ENCODE measurements at regions not wholly inside any gene's neighbourhood (a gene's known extent, or its start where the extent isn't known, plus 50 kb on each side); places are given as distances from the start of the nearest gene placed in this dataset.

- H3K4me1 Mint-ChIP-seq = no peaks in the 10 kb centered on the region
- H3K36me3 Mint-ChIP-seq = no peaks in the 10 kb centered on the region
- H3K27me3 Mint-ChIP-seq = peaks cover 8% of the 10 kb centered on the region
- H3K4me3 Mint-ChIP-seq = no peak overlapping the region
- no peak overlapping the region for H3K27ac Mint-ChIP-seq
- H3K9me3 Mint-ChIP-seq = no peaks in the 10 kb centered on the region
These were observed 117.4 kb upstream of the SH3BP4 start for GRCh38 chr2:234834228-234834923.

- Mint-ChIP-seq H3K36me3 (no peaks in the 10 kb centered on the region), H3K27me3 (peaks cover 9% of the 10 kb centered on the region), H3K9me3 (no peaks in the 10 kb centered on the region), H3K4me1 (no peaks in the 10 kb centered on the region), H3K27ac (no peak overlapping the region), H3K4me3 (no peak overlapping the region)
These were observed 121.0 kb upstream of the SH3BP4 start for GRCh38 chr2:234830853-234831252.

GRCh38 chr2:234829074-234829455, 122.8 kb upstream of the SH3BP4 start:
- Mint-ChIP-seq H3K27ac (no peak overlapping the region), H3K4me1 (no peaks in the 10 kb centered on the region), H3K9me3 (no peaks in the 10 kb centered on the region), H3K27me3 (peaks cover 9% of the 10 kb centered on the region), H3K4me3 (no peak overlapping the region), H3K36me3 (no peaks in the 10 kb centered on the region)

GRCh38 chr2:234828382-234829073, 123.3 kb upstream of the SH3BP4 start:
- no peaks in the 10 kb centered on the region for H3K9me3 Mint-ChIP-seq
- H3K36me3 Mint-ChIP-seq = no peaks in the 10 kb centered on the region
- no peak overlapping the region for H3K27ac Mint-ChIP-seq
- H3K4me1 Mint-ChIP-seq = no peaks in the 10 kb centered on the region
- H3K27me3 Mint-ChIP-seq = peaks cover 9% of the 10 kb centered on the region
- H3K4me3 Mint-ChIP-seq = no peak overlapping the region

- Mint-ChIP-seq H3K36me3 (no peaks in the 10 kb centered on the region), H3K4me1 (no peaks in the 10 kb centered on the region), H3K27me3 (peaks cover 9% of the 10 kb centered on the region), H3K27ac (peak overlapping the region in 1 of 3 donors; percentile 71), H3K4me3 (no peak overlapping the region), H3K9me3 (no peaks in the 10 kb centered on the region)
These were observed 124.5 kb upstream of the SH3BP4 start for GRCh38 chr2:234827096-234827860.

- Mint-ChIP-seq H3K9me3 (no peaks in the 10 kb centered on the region), H3K4me1 (no peaks in the 10 kb centered on the region), H3K4me3 (no peak overlapping the region), H3K27me3 (peaks cover 9% of the 10 kb centered on the region), H3K36me3 (no peaks in the 10 kb centered on the region), H3K27ac (peak overlapping the region in 1 of 3 donors; percentile 71)
These were observed 125.1 kb upstream of the SH3BP4 start for GRCh38 chr2:234826681-234827080.

GRCh38 chr2:234825616-234826015, 126.2 kb upstream of the SH3BP4 start:
- no peaks in the 10 kb centered on the region for H3K36me3 Mint-ChIP-seq
- H3K27ac Mint-ChIP-seq = no peak overlapping the region
- peaks cover 6% of the 10 kb centered on the region for H3K27me3 Mint-ChIP-seq
- H3K4me3 Mint-ChIP-seq = no peak overlapping the region
- H3K4me1 Mint-ChIP-seq = peaks cover 0 to 1% (median 0%) of the 10 kb centered on the region in 3 donors
- H3K9me3 Mint-ChIP-seq = no peaks in the 10 kb centered on the region

- Mint-ChIP-seq H3K27me3 (peaks cover 5% of the 10 kb centered on the region), H3K4me1 (peaks cover 0 to 1% (median 0%) of the 10 kb centered on the region in 3 donors), H3K9me3 (no peaks in the 10 kb centered on the region), H3K4me3 (no peak overlapping the region), H3K36me3 (no peaks in the 10 kb centered on the region), H3K27ac (no peak overlapping the region)
These were observed 127.9 kb upstream of the SH3BP4 start for GRCh38 chr2:234823877-234824376.

- H3K4me1 Mint-ChIP-seq = peaks cover 0 to 1% (median 0%) of the 10 kb centered on the region in 3 donors
- H3K27ac Mint-ChIP-seq = no peak overlapping the region
- no peak overlapping the region for H3K4me3 Mint-ChIP-seq
- no peaks in the 10 kb centered on the region for H3K9me3 Mint-ChIP-seq
- H3K27me3 Mint-ChIP-seq = peaks cover 3% of the 10 kb centered on the region
- H3K36me3 Mint-ChIP-seq = no peaks in the 10 kb centered on the region
These were observed 128.5 kb upstream of the SH3BP4 start for GRCh38 chr2:234823196-234823876.

- H3K9me3 Mint-ChIP-seq = no peaks in the 10 kb centered on the region
- H3K4me1 Mint-ChIP-seq = peaks cover 0 to 1% (median 0%) of the 10 kb centered on the region in 3 donors
- H3K27me3 Mint-ChIP-seq = peaks cover 2% of the 10 kb centered on the region
- H3K36me3 Mint-ChIP-seq = no peaks in the 10 kb centered on the region
- H3K27ac Mint-ChIP-seq = no peak overlapping the region
- no peak overlapping the region for H3K4me3 Mint-ChIP-seq
These were observed 129.8 kb upstream of the SH3BP4 start for GRCh38 chr2:234821946-234822475.

- no peaks in the 10 kb centered on the region for H3K36me3 Mint-ChIP-seq
- H3K27ac Mint-ChIP-seq = no peak overlapping the region
- H3K4me3 Mint-ChIP-seq = no peak overlapping the region
- H3K4me1 Mint-ChIP-seq = peaks cover 0 to 1% (median 0%) of the 10 kb centered on the region in 3 donors
- H3K9me3 Mint-ChIP-seq = no peaks in the 10 kb centered on the region
- H3K27me3 Mint-ChIP-seq = peaks cover 7% of the 10 kb centered on the region
These were observed 132.9 kb upstream of the SH3BP4 start for GRCh38 chr2:234818937-234819336.

GRCh38 chr2:234816491-234816890, 135.3 kb upstream of the SH3BP4 start:
- H3K27ac Mint-ChIP-seq = no peak overlapping the region
- H3K27me3 Mint-ChIP-seq = peaks cover 13% of the 10 kb centered on the region

GRCh38 chr2:234816056-234816455, 135.8 kb upstream of the SH3BP4 start:
- Mint-ChIP-seq H3K27ac (no peak overlapping the region), H3K4me3 (no peak overlapping the region), H3K9me3 (no peaks in the 10 kb centered on the region), H3K27me3 (peaks cover 13% of the 10 kb centered on the region), H3K36me3 (no peaks in the 10 kb centered on the region), H3K4me1 (peaks cover 0 to 1% (median 0%) of the 10 kb centered on the region in 3 donors)

More at GRCh38 chr2:234816491-234816890, 135.3 kb upstream of the SH3BP4 start:
- Mint-ChIP-seq H3K36me3 (no peaks in the 10 kb centered on the region), H3K4me3 (no peak overlapping the region), H3K9me3 (no peaks in the 10 kb centered on the region), H3K4me1 (peaks cover 0 to 1% (median 0%) of the 10 kb centered on the region in 3 donors)

GRCh38 chr2:234814374-234814773, 137.4 kb upstream of the SH3BP4 start:
- H3K4me3 Mint-ChIP-seq = no peak overlapping the region
- H3K27ac Mint-ChIP-seq = no peak overlapping the region
- H3K4me1 Mint-ChIP-seq = no peaks in the 10 kb centered on the region
- no peaks in the 10 kb centered on the region for H3K36me3 Mint-ChIP-seq
- H3K9me3 Mint-ChIP-seq = no peaks in the 10 kb centered on the region
- peaks cover 13% of the 10 kb centered on the region for H3K27me3 Mint-ChIP-seq

All from IgD-negative memory B cell (primary cell).